Testis (tissue), 2 donors: ENCODE measurements at regions not wholly inside any gene's neighbourhood (a gene's known extent, or its start where the extent isn't known, plus 50 kb on each side); places are given as distances from the start of the nearest gene placed in this dataset.

Experiments
- DNase-seq: peaks from one replicate; pipeline ENCODE4 v3.0.0-alpha.2; 2019
- H3K27ac ChIP-seq, 2 donors: fragments of 200-600 bp; sonication (generic); one replicate each; pipeline ENCODE4 v1.5.1; 2019
- H3K27me3 ChIP-seq: fragments of 200-600 bp; sonication (generic); one replicate; pipeline ENCODE4 v1.5.1; 2019
- H3K36me3 ChIP-seq: fragments of 200-600 bp; sonication (generic); one replicate; pipeline ENCODE4 v1.5.1; 2017; ENCODE audit warnings: low read depth; ENCODE audit errors: missing control alignments
- H3K4me1 ChIP-seq: fragments of 200-600 bp; sonication (generic); one replicate; pipeline ENCODE4 v1.5.1; 2019
- H3K4me3 ChIP-seq, 2 donors: fragments of 200-600 bp; sonication (generic); one replicate each; pipeline ENCODE4 v1.5.1; 2017 to 2019
- H3K9me3 ChIP-seq: fragments of 200-600 bp; sonication (generic); one replicate; pipeline ENCODE4 v1.5.1; 2017
- CTCF ChIP-seq, 3 experiments: fragments of 450-650 bp in 2 of 3; fragments of 200-600 bp in 1 of 3; sonication (generic) in 1 of 3; IDR thresholded peaks; one replicate each; pipeline ENCODE4 v1.5.1; 2016 to 2019; ENCODE audit warnings: antibody characterized with exemption in 3 of 3, mild to moderate bottlenecking in 2 of 3, moderate library complexity in 1 of 3
- POLR2A ChIP-seq: fragments of 450-650 bp; IDR thresholded peaks from one replicate; pipeline ENCODE4 v1.6.1; 2017; ENCODE audit warnings: antibody characterized with exemption, mild to moderate bottlenecking, moderate library complexity
- WGBS, 2 donors: methylation state at CpG; one replicate each; pipeline ENCODE4 v1.1.5; 2018; 5-methylcytosine and 5-hydroxymethylcytosine counted together
- intact Hi-C: fragments of 100-400 bp; cut with DNase I; formaldehyde crosslinking; loops from one replicate; pipeline ENCODE4 v1.15.1; 2023; ENCODE audit warnings: low total_unique reads

DNA sequence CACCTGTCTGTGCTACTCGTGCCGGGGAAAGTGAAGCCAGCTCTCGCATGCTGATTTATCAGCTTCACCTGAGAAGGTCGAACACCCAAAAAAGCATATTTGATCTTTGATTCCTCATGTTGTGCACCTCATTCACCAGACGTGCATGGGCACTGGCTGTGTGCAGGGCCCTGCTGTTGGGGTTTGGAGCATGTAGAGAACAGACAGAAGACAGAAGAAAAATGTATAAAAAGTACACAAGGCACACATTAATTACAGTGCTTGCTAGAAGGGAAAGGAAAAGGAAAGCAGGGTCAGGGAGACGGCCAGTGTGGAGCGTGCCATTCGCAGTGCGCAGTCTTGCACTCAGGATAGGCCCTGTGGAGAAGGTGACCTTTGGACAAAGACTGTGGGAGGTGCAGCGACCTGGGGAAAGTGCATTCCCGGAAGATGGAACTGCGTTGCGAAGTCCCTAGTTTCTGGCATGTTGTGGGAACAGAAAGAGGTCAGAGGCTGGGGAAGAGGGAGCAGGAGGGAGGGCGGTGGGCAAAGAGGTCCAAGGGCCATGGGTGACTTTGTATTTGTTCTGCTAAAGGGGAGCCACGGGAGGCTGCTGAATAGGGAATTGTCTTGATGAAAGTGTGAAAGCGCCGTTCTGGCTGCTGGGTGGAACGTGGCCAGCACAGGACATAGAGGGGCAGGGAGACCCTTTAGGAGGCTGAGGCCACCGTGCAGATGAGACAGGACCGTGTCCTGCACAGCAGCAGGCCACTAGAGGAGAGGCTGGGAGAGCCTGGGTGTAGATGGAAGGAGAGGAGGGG is 232.8 kb downstream of the GLRX3 start:
- Histone ChIP-seq H3K36me3 (no peaks in the 10 kb centered on the region), H3K9me3 (no peaks in the 10 kb centered on the region), H3K27ac (no peak overlapping the region), H3K4me3 (no peak overlapping the region), H3K27me3 (no peaks in the 10 kb centered on the region), H3K4me1 (no peaks in the 10 kb centered on the region)
- no peak for DNase-seq
- intact Hi-C loops: no loop called here
- WGBS, 2 donors: 81 to 82% methylated on average over 20 of the region's 20 CpGs
- TF ChIP-seq CTCF (IDR thresholded peaks at IDR 0.05) (no peak), POLR2A (no peak)

DNA sequence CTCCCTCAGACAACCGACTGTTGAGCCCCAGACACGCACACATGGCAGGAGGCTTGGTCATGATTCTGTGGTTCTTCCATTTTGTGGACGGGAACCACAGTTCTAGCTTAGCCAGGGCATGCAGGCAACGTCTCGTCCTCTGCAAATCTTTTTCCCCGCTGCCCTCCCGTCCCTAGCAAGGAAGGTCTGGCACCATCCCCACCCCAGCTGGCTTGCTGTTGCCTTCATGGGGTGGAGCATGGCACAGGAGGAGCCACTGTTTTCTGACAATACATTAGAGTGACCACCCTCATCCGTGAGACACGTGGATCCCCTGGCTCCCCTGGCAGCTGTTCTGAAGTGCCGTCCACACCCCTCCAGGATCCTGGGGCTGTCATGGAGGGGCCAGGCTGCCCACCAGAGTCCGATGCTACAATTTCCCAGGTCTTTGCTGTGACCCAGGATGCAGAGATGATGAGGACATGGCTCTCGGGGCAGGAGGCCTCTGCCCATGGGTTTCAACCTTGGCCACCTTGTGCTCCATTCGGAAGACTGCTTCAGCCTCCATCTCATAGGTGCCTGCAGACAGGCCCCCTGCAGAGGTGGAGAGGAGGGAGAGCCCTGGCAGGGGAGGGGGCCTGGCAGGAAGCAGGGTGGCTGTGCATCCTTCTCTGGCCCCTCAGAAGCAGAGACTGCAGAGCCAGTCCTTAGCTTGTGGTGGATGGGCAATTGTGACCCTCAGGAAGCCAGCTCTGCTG is 233.6 kb downstream of the GLRX3 start:
- H3K4me1 ChIP-seq: no peaks in the 10 kb centered on the region
- no peaks in the 10 kb centered on the region for H3K36me3 ChIP-seq
- intact Hi-C loops: no loop called here
- DNase-seq: no peak
- TF ChIP-seq POLR2A (no peak), CTCF (IDR thresholded peaks at IDR 0.05) (no peak)
- WGBS, 2 donors: 74 to 84% methylated on average over 13 of the region's 13 CpGs
- no peaks in the 10 kb centered on the region for H3K9me3 ChIP-seq
- no peaks in the 10 kb centered on the region for H3K27me3 ChIP-seq
- no peak overlapping the region for H3K4me3 ChIP-seq
- H3K27ac ChIP-seq: no peak overlapping the region

DNA sequence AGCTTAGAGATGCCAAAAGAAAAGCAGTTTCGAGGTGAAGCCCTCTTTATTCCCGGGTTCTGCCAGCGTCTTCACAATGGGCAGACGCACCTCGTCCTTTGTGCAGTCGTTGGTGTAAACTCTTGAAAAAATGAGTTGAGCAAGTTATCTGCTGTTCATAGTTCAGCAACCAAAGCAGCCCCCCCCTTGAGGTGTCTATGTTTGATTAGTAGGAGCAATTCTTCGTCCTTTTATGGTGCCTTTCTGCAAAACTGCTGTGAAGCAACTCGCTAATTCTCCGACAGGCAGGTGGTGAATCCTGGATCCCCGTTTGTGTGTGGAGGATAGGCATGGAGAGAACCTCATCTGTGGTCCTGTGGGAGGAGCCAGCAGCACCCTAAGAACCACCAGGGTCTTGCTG is 234.5 kb downstream of the GLRX3 start:
- no peaks in the 10 kb centered on the region for H3K9me3 ChIP-seq
- WGBS, 2 donors: 83 to 89% methylated on average over 10 of the region's 10 CpGs
- no peak for DNase-seq

DNA sequence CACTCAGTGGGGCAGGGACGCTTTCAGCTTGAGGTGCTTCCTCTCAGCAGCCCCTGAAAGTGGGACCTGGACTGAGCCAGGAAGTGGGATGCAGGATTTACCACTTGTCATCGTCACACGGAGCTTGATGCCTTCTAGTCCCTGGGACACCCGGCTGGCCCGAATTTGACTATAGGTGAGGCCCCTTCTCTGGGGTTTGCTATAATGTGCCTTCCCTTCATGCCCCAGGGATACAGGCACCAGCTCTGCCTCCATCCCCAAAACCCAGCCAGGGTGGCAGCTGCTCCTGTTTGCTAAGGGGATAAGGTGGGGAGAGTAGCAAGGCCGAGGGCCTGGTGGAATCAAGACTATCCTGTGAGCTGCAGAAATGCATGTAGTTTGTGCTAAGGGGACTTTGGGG is 235.0 kb downstream of the GLRX3 start:
- 69 to 81% methylated on average over 6 of the region's 6 CpGs for WGBS, 2 donors
- intact Hi-C loops: no loop called here

More for the DNA sequence above, 234.5 kb downstream of the GLRX3 start:
- no peak overlapping the region for H3K27ac ChIP-seq
- no peaks in the 10 kb centered on the region for H3K4me1 ChIP-seq
- intact Hi-C loops: no loop called here
- TF ChIP-seq POLR2A (no peak), CTCF (IDR thresholded peaks at IDR 0.05) (no peak)
- H3K36me3 ChIP-seq: no peaks in the 10 kb centered on the region
- no peaks in the 10 kb centered on the region for H3K27me3 ChIP-seq
- no peak overlapping the region for H3K4me3 ChIP-seq

More for the DNA sequence above, 235.0 kb downstream of the GLRX3 start:
- Histone ChIP-seq H3K27ac (no peak overlapping the region), H3K4me1 (no peaks in the 10 kb centered on the region), H3K27me3 (no peaks in the 10 kb centered on the region), H3K4me3 (no peak overlapping the region), H3K9me3 (no peaks in the 10 kb centered on the region), H3K36me3 (no peaks in the 10 kb centered on the region)
- TF ChIP-seq CTCF (IDR thresholded peaks at IDR 0.05) (no peak), POLR2A (no peak)
- no peak for DNase-seq
